ENCODE measurements at regions not wholly inside any gene's neighbourhood (a gene's known extent, or its start where the extent isn't known, plus 50 kb on each side); places are given as distances from the start of the nearest gene placed in this dataset.
A peak's percentile ranks its signal among the peaks of the same experiment; 100 is the strongest.

- DNase-seq: no peak
Measured at GRCh38 chr19:5214902-5215301, 125.7 kb downstream of the PTPRS start.

- DNase-seq: no peak
Measured at GRCh38 chr19:5214371-5214770, 126.2 kb downstream of the PTPRS start.

GRCh38 chr19:5213667-5214066, 126.9 kb downstream of the PTPRS start:
- no peak for DNase-seq

- DNase-seq: no peak
Measured at GRCh38 chr19:5212101-5212500, 128.5 kb downstream of the PTPRS start.

GRCh38 chr19:5211217-5211822, 129.3 kb downstream of the PTPRS start:
- no peak for DNase-seq

GRCh38 chr19:5210556-5210955, 130.1 kb downstream of the PTPRS start:
- no peak for DNase-seq

- no peak for DNase-seq
Measured at GRCh38 chr19:5207806-5208205, 132.8 kb downstream of the PTPRS start.

GRCh38 chr19:5206751-5207075, 133.9 kb downstream of the PTPRS start:
- no peak for DNase-seq

GRCh38 chr19:5205937-5206750, 134.5 kb downstream of the PTPRS start:
- no peak for DNase-seq

- peak; percentile 77 to 84 for DNase-seq
Measured at GRCh38 chr19:5205381-5205780, 135.2 kb downstream of the PTPRS start.

- no peak for DNase-seq
Measured at GRCh38 chr19:5204212-5204611, 136.4 kb downstream of the PTPRS start.

All from Kasumi-1 (cell line).